Activated CD4-positive, alpha-beta T cell treated with anti-CD3 and anti-CD28 coated beads, Interleukin-2, amount 50 U/mL, for 48 hours (primary cell): ENCODE measurements at regions not wholly inside any gene's neighbourhood (a gene's known extent, or its start where the extent isn't known, plus 50 kb on each side); places are given as distances from the start of the nearest gene placed in this dataset.

Experiments used
- DNase-seq, 2 experiments: peaks; one replicate each; pipeline ENCODE4 v3.0.0-alpha.2; 2020

GRCh38 chr4:121517241-121517640, 136.4 kb upstream of the QRFPR start:
- no peak for DNase-seq

GRCh38 chr4:121514443-121514842, 133.6 kb upstream of the QRFPR start:
- DNase-seq, result no peak

- DNase-seq, result peak; percentile 8 to 14
Measured at GRCh38 chr4:121510341-121510874, 129.6 kb upstream of the QRFPR start.

- no peak for DNase-seq
Measured at GRCh38 chr4:121485190-121485804, 104.5 kb upstream of the QRFPR start.

GRCh38 chr4:121484633-121485032, 103.8 kb upstream of the QRFPR start:
- peak in 1 of 2 experiments; percentile 15 for DNase-seq

GRCh38 chr4:121479808-121480207, 99.0 kb upstream of the QRFPR start:
- no peak for DNase-seq

GRCh38 chr4:121477480-121477879, 96.7 kb upstream of the QRFPR start:
- no peak for DNase-seq

GRCh38 chr4:121477079-121477478, 96.3 kb upstream of the QRFPR start:
- DNase-seq, result no peak

- no peak for DNase-seq
Measured at GRCh38 chr4:121472937-121473721, 92.3 kb upstream of the QRFPR start.

- no peak for DNase-seq
Measured at GRCh38 chr4:121464854-121465253, 84.0 kb upstream of the QRFPR start.

- peak in 1 of 2 experiments; percentile 38 for DNase-seq
Measured at GRCh38 chr4:121462660-121463261, 81.9 kb upstream of the QRFPR start.

GRCh38 chr4:121459026-121459425, 78.2 kb upstream of the QRFPR start:
- no peak for DNase-seq

- no peak for DNase-seq
Measured at GRCh38 chr4:121457278-121457875, 76.6 kb upstream of the QRFPR start.

- DNase-seq, result no peak
Measured at GRCh38 chr4:121455285-121455684, 74.5 kb upstream of the QRFPR start.

- DNase-seq, result no peak
Measured at GRCh38 chr4:121454251-121454979, 73.6 kb upstream of the QRFPR start.

GRCh38 chr4:121451310-121451709, 70.5 kb upstream of the QRFPR start:
- DNase-seq, result no peak

GRCh38 chr4:121449416-121449815, 68.6 kb upstream of the QRFPR start:
- DNase-seq, result no peak

GRCh38 chr4:121448231-121448630, 67.4 kb upstream of the QRFPR start:
- DNase-seq, result no peak

GRCh38 chr4:121439669-121440068, 58.9 kb upstream of the QRFPR start:
- DNase-seq, result no peak
